Left colon (tissue), 2 donors: ENCODE measurements at regions not wholly inside any gene's neighbourhood (a gene's known extent, or its start where the extent isn't known, plus 50 kb on each side); places are given as distances from the start of the nearest gene placed in this dataset.
"Not testable (repeated sequence)": the region's sequence is repeated elsewhere in the genome, so short reads cannot be mapped to it uniquely, and the experiment has no call there.

ENCODE experiments used
- ATAC-seq: fragments of 200-7000 bp; cut with Tn5 transposase; one replicate; pipeline ENCODE4 v1.9.1; 2020; ENCODE audit warnings: mild to moderate bottlenecking, moderate library complexity
- DNase-seq, 2 donors: peaks; one replicate each; pipeline ENCODE4 v3.0.0-alpha.2; 2020
- intact Hi-C, 2 donors: fragments of 100-400 bp; cut with DNase I in 1 of 2; cut with micrococcal nuclease in 1 of 2; formaldehyde crosslinking; loops; one replicate each; pipeline versions ENCODE4 v1.11.2 to v1.14.0; 2022; cut with DNase I, micrococcal nuclease
- donor health status: DM: no; HTN: no; CAD: no.
- donor health status: DM: yes; HTN: yes; CAD: no.

DNA sequence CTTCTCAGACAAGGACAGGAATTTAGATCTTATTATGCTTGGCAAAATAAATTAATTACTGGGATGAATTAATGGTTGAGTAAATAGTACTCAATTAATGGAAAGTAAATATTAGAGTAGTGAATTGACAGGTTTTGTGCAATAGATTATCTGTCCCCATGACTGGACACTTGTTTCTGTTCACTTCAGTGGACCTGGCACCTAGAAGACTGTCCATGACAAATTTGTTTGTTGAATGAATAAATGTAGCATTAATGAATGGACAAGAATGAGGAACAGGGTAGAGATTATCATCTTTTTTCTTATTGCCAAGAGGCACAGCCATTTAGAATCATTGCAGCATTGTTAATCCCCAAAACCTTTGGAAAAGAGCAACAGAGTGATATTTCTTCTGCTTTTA, 570.0 kb upstream of the CRIM1 start:
- ATAC-seq (no peak), DNase-seq (no peak)
- intact Hi-C loops: no loop called here

DNA sequence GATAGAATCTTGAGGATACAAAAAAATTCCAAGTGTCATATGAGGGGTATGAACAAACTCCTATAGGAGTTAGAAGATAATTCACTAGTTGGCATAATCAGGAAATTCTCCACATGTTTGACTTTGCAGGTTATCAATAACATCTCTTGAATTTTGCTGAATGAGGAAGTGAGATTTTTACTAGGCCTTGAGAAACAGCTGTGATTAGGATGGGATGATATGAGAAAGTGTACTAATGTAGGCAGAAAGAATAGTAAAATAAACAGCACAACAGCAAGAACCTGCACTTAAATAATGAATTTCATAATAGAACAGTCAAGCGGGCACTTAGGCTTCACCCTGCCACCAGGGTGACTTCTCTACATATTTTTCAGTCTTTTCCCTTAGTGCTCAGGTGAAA, 570.8 kb upstream of the CRIM1 start:
- ATAC-seq (no peak), DNase-seq (no peak)
- intact Hi-C loops: no loop called here

DNA sequence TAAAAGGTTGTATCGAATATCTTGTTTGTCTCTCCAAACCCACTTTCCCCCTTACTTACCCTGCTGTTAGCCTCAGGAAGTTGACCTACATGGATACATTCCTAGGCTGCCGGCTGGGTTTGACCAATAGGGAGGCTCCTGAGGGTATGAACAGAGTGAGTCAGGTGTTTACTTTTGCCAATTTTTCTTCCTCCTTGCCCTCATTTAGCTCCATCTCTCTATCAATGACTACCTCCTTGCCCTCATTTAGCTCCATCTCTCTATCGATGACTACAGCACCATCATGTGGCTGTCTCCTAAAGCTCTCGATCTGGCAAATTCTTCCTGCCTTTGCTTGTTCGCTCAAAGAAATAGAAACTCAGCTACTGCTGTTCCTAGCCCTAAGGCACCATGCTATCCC, 571.9 kb upstream of the CRIM1 start:
- intact Hi-C loops: no loop called here
- DNase-seq: no peak
- peak; percentile 50 for ATAC-seq

DNA sequence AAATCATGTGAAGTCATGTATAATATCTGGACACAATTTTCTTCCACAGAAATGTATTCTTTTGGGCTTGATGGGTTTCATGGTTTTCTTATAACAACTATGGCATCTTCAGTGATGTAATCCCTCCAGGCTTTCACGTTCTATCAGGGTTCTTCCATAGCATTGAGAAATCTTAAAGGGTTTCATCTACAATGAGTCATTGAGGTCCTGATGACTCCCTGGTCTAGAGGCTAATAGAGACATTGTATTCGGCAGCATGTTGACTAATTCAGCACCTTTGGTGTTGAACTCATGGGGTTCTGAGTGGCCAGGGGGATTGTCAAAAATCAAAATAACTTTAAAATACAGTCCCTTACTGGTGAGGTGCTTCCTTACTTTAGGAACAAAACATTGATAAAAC, 614.0 kb upstream of the CRIM1 start:
- DNase-seq (no peak), ATAC-seq (no peak)
- intact Hi-C loops: no loop called here

DNA sequence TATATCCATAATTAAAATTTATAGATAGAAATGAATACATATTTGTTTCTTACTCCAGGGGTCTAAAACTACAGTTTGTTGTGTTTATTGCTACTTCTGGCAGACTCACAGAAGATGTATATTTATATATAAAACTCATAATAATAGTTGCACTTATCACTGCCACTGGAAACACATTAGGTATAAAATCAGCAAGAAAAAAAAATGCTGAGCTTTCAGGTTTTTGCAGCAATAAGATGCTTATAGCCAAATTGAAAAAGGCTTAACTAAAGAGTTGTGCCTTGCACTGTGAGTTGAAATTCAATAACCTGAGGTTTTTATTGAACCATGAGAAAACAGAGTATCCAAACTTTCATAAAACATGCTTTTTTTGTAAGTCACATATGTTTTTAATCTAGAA, 623.9 kb upstream of the CRIM1 start:
- ATAC-seq (no peak), DNase-seq (no peak)
- intact Hi-C loops: no loop called here

DNA sequence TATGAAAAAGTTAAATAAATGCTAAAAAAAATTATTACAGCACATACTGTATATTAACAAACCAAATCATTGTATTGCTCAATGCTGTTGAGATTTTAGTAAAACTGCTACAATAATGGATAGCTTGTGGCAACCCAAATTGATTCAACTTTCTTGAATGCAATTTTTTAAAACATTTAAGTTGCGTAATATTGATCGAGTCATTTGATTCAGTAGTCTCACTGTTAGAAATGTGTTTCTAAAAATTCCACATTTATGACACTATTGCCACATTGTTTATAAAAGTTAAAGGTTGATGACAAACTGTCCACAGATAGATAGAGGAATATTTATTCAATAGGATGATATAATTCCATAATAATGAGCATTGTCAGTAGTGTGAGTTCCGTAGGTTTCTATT, 640.7 kb upstream of the CRIM1 start:
- intact Hi-C loops: no loop called here
- no peak for ATAC-seq
- DNase-seq: no peak

DNA sequence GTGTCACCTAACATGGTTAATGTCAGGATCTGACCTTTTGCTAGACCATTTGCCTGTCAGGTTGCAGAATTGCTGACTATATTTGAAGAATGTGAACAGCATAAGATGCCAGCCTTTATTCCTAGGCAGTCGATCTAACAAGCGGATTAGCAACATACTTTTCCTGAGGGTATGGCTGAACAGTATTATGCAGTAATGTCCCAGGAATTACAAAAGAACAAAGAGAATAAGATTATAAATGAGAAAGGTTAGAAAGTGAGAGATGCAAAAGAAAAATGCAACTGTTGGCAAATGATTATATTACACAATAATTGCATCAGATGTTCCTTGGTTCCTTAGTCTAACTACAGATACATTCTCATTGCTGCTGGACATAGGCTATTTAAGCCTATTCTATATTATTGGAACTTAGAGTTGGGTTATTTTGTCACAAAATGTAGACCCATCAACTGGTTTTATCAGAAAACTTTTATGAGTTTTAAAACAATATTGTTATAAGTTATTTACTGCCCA, 647.1 kb upstream of the CRIM1 start:
- no peak for DNase-seq
- intact Hi-C loops: no loop called here
- ATAC-seq: no peak

DNA sequence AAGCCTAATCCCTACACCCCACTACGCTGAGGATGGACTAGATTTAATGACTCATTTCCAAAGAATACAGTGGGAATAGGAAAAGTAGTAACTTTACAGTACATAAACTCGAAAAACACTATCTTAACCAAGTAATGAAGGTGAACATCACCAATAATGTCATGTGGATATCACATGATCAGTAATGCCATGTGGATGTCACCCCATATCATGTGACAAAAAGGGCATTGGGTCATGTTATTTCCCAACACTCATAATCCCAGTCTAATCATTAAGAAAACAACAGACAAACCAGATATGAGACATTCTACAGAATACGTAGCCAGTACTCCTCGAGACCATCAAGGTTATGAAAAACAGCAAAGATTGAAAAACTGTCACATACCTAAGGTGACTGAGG, 667.3 kb upstream of the CRIM1 start:
- intact Hi-C loops: no loop called here
- no peak for ATAC-seq
- DNase-seq: no peak

DNA sequence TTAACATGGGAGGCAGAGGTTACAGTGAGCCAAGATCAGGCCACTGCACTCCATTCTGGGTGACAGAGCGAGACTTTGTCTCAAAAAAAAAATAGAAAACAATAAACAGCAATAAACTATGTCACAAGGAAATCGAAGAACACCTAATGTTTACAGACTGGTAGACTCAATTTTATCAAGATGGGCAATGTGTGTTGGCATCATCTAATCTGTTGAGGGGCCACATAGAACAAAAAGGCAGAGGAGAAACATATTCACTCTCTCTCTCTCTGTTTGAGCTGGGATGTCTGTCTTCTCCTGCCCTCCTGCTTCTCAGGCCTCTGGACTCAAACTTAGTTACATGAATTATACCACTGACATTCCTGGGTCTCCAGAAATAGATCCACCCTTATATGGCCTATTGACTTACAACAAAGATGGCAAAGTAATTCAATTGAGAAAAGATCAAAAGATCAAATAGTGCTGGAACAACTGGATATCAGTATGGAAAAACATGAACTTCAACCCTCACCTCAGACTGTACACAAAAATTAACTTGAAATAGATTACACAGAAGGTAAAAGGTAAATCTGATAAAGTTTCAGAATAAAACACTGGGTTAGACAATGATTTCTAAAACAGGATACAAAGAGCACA, 703.8 kb upstream of the CRIM1 start:
- intact Hi-C loops: no loop called here
- DNase-seq (no peak), ATAC-seq (peak; percentile 94)

DNA sequence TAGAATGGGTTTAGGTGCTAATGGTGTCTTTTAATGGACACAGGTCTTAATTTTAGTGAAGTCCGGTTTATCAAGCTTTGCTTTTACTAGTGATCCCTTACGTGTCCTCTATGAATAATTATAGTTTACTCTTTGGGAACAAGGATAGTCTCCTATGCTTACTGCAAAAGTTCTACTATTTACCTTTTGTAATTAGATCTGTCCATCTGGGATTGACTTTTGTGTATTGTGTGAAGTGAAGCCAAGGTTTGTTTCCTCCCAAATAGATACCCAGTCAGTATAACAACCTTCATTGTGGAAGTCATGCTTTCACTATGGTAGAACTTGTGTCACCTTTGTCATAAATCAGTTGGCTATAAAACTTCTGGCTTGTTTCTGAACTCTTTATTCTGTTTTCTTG, 740.9 kb upstream of the CRIM1 start:
- DNase-seq: no peak
- intact Hi-C loops: no loop called here
- ATAC-seq: no peak

DNA sequence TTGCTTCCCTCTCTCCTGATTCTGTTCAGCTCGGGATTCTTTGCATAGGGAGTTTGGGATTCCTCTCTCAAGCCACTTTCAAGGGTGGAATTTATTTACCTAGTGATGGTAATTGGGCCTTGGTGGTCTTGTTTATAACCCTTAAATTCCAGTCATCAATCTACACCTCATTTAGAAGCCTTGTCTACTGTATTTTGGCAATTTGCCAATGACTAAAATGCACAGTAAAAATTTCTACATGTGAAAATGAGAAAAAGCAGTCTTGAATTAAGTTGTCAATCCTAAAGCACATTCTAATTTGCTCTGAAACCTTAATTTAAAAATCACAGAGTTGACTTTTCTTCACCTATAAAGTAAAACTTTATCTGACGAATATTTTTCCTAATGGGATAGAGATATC, 749.2 kb upstream of the CRIM1 start:
- DNase-seq (no peak), ATAC-seq (no peak)
- intact Hi-C loops: no loop called here

DNA sequence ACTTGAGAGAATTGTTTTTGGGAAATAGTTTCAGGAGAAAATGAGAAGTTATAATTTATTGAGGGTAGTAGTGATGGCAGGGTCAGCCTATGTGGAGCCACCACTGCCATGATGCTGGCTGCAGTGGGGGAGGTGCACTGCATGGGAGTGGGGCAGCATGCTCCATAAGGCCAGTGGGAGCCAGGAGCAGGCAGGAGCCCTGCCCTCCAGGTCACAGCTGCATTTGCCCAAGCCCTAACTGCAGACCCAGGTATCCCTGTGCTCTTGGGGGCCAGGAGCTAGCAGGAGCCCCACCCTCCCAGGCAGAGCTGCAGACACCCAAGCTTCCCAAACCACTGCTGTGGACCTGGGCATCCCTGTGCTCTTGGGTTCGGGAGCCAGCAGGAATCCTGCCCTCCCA, 757.3 kb upstream of the CRIM1 start:
- DNase-seq: no peak
- ATAC-seq: no peak
- intact Hi-C loops: no loop called here

DNA sequence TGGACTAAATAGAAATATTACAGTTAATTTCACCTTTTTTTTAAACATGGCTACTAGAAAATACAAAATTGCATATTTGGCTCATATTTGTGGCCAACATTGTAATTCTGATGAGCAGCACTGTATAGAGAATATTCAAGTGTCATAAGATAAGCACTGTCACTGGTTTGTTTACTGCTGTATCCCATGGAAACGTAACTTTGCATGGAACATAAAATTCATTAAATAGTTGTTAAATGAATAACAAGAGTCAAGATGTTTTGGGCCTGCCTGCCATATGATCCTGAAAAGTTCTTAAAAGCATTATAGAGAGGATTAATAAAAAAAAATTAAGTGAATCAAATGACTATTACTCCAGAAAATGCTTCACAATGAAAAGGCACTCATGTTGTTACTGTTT, 763.7 kb upstream of the CRIM1 start:
- DNase-seq (no peak), ATAC-seq (no peak)
- intact Hi-C loops: no loop called here

DNA sequence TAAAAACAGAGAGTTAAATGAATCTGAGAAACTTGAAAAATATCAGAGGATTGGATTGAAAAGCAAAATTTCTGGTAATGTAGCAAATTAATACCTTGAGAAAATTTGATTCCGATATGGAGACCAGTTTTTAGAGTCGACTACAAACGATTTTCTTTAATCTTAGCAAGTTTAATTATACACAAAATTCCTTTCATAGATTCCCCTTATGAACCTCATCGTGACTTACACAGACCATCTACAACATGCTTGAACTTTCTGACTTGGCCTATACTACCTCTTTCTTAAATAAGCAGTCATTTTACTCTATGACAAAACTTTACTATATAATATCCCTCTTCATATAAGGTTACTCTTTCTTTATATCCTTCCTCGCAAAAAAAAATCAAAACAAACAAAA, 769.6 kb upstream of the CRIM1 start:
- no peak for DNase-seq
- intact Hi-C loops: no loop called here
- ATAC-seq: no peak

DNA sequence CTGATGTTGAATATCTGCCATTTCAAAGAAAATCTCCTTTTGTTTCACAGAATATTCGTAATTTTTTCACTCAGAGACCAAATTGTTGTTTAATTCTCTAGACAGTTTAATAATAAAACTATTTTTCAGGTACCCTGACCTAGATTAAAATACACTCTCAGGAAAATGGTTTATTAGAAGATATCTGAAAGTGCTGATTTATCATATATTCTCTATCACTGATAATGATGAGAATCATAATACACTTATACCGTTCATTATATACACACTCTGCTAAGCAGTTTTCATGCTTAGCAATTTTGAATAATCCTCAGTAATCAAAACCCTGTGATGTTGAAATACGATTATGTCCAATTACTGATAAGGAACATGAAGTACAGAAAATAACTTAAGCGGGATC, 772.9 kb upstream of the CRIM1 start:
- DNase-seq (no peak), ATAC-seq (no peak)
- intact Hi-C loops: no loop called here

DNA sequence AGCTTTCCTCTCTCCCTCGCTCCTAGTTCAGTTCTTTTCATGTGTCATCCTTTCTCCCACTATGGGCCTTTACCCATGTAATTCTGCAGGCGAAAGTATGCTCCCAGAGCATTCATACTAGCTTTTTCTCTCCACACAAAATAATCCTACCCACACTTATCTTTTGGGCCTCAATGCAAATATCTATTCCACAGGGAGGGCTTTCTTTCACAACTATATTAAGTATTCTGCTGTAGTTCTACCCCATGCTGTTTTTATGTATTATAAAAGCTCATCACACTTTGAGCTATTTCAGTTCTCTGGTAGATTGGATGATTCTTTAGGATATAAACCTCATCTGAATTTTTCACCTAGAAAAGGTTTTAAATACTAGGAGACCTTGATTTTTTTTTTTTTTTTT, 774.6 kb upstream of the CRIM1 start:
- intact Hi-C loops: no loop called here

DNA sequence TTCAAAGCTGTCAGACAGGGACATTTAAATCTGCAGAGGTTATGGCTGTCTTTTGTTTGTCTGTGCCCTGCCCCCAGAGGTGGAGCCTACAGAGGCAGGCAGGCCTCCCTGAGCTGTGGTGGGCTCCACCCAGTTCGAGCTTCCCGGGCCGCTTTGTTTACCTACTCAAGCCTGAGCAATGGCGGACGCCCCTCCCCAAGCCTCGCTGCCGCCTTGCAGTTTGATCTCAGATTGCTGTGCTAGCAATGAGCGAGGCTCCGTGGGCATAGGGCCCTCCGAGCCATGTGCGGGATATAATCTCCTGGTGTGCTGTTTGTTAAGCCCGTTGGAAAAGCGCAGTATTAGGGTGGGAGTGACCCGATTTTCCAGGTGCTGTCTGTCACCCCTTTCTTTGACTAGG, 787.0 kb upstream of the CRIM1 start:
- intact Hi-C loops, DNase-seq, ATAC-seq: not testable (repeated sequence)

More for the DNA sequence above, 774.6 kb upstream of the CRIM1 start:
- no peak for ATAC-seq
- no peak for DNase-seq

DNA sequence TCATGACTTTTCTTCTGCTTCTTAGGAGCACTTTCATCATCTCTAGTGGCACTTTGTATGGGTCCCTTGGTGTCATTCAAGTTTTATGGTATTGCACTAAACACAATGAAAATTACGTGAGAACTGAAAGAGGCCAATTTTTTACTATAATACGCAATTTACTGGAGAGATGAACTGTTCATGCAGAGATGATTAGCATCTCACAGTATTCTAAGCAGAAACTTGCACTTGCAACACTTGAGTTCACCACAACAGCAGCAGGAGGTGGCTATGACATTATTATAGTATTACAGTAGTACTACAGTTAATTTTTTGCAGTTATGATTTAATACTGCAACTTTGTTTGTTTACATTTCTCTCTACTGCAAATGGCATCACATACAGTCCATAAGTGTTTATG, 793.1 kb upstream of the CRIM1 start:
- intact Hi-C loops: no loop called here
- ATAC-seq: no peak
- DNase-seq: no peak

DNA sequence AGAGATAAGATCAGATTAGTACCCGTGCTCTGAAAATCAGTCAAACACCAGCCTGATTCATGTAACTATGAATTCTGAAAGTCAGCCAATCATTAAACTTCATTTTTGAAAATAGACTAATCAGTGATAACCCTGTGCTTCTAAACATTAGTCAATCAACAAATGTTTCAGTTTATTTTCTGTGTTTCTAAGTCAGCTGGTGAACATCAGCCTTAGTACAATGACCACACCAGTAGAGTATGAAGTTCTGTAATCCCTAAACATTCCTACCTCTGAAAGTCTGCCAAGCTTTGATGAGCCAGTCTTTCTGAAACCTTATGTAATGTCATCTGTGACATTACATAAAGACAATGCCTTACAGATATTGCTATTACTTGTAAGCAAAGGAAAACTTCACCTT, 807.4 kb upstream of the CRIM1 start:
- DNase-seq (no peak), ATAC-seq (no peak)
- intact Hi-C loops: no loop called here

DNA sequence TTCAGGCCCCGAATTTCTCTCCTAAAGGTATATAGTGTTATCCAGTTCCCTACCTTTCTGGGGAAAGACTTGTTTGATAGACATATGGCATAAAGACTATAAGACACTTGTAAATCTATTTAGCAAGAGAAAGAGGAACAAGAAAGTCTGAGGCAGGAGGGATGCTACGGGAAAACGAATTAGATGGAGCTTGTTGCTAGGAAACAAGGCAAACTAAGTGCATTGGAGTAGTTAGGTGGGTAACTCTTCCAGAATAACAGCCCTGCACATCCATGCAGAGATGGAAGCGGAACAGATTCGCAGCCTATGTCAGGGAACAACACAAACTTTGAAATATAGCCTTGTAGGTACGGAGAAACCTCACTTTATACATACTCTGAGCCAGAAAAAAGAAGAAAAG, 810.3 kb upstream of the CRIM1 start:
- DNase-seq: no peak
- intact Hi-C loops: no loop called here

DNA sequence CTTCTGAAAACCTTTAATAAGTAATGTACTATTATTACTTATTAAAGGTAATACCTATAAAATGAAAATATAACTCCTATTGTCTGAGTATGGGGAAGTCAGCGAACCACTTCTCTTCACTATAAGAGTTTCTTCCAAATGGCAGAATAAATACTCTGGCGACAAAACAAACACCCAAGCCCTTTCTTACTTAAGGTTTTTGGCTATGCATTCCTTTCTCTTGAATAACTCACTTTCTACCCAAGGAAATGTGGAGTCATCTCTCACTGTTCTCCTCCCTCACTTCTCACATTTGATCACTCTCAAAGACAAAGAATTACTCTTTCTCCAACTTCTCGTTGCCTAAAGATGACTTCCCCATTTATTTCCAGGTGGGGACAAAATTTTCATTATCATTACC, 816.8 kb upstream of the CRIM1 start:
- ATAC-seq (no peak), DNase-seq (no peak)
- intact Hi-C loops: no loop called here

More for the DNA sequence above, 810.3 kb upstream of the CRIM1 start:
- ATAC-seq: no peak
